GM10248 (cell line): ENCODE measurements at regions not wholly inside any gene's neighbourhood (a gene's known extent, or its start where the extent isn't known, plus 50 kb on each side); places are given as distances from the start of the nearest gene placed in this dataset.
A peak's percentile ranks its signal among the peaks of the same experiment; 100 is the strongest.
"Not testable (repeated sequence)": the region's sequence is repeated elsewhere in the genome, so short reads cannot be mapped to it uniquely, and the experiment has no call there.

Experiments
- CTCF ChIA-PET: fragments of 300-600 bp; sonication (Branson Sonifier 250); formaldehyde crosslinking; extraction: SDS; loops from one replicate; lab custom pipeline; 2021; ENCODE audit warnings: antibody characterized with exemption; lab: Yijun Ruan, JAX
- POLR2A ChIA-PET: fragments of 350-650 bp; sonication (Branson Sonifier 250); formaldehyde crosslinking; extraction: SDS; loops from one replicate; lab custom pipeline; 2020; ENCODE audit warnings: antibody characterized with exemption; lab: Yijun Ruan, JAX
- DNase-seq: peaks from one replicate; pipeline ENCODE4 v3.0.0; 2012; ENCODE audit errors: extremely low spot score
- CTCF ChIP-seq: IDR thresholded peaks from 2 replicates; pipeline ENCODE4 v1.5.1; 2012; ENCODE audit warnings: mild to moderate bottlenecking, low read depth; ENCODE audit errors: extremely low read depth, missing control alignments, control extremely low read depth

GRCh38 chr2:11896386-11896785 is 150.0 kb downstream of the LPIN1 start:
- POLR2A ChIA-PET, result no interaction called here
- no peak for DNase-seq
- CTCF ChIA-PET, result no interaction called here
- TF ChIP-seq CTCF, result no peak

GRCh38 chr2:11898576-11898975 is 152.1 kb downstream of the LPIN1 start:
- POLR2A ChIA-PET, result no interaction called here
- no peak for DNase-seq
- CTCF ChIA-PET, result no interaction called here
- no peak for TF ChIP-seq CTCF

GRCh38 chr2:11899264-11899818 is 152.9 kb downstream of the LPIN1 start:
- no peak for DNase-seq
- ChIA-PET POLR2A (no interaction called here), CTCF (interaction anchor here (1.2 kb wide), 1 partner anchor 24 kb away, joined by 3 read pairs; no protein-coding TSS in a partner anchor)
- no peak for TF ChIP-seq CTCF

GRCh38 chr2:11900891-11901290 is 154.5 kb downstream of the LPIN1 start:
- POLR2A ChIA-PET, DNase-seq: not testable (repeated sequence)
- CTCF ChIA-PET, result interaction anchor here (1.0 kb wide), 1 partner anchor 23 kb away, joined by 3 read pairs; no protein-coding TSS in a partner anchor

- DNase-seq, result no peak
- CTCF ChIA-PET, result interaction anchor here (1.0 kb wide), 1 partner anchor 24 kb away, joined by 3 read pairs; no protein-coding TSS in a partner anchor
- POLR2A ChIA-PET, result no interaction called here
- no peak for TF ChIP-seq CTCF
Measured at GRCh38 chr2:11901351-11902069, 155.1 kb downstream of the LPIN1 start.

- POLR2A ChIA-PET, result no interaction called here
- DNase-seq, result no peak
- CTCF ChIA-PET, result interaction anchor here (1.4 kb wide), 1 partner anchor 11 kb away, joined by 7 read pairs; no protein-coding TSS in a partner anchor
- no peak for TF ChIP-seq CTCF
Measured at GRCh38 chr2:11903085-11903606, 156.7 kb downstream of the LPIN1 start.

- no peak for TF ChIP-seq CTCF
- POLR2A ChIA-PET, result no interaction called here
- CTCF ChIA-PET, result interaction anchor here (0.9 to 2.9 kb wide), 6 partner anchors 10 to 144 kb away, joined by 3 to 10 read pairs (median 4); no protein-coding TSS in a partner anchor
- peak; percentile 44 for DNase-seq
Measured at GRCh38 chr2:11904029-11904428, 157.6 kb downstream of the LPIN1 start.
